GM12872 (cell line): ENCODE measurements at regions not wholly inside any gene's neighbourhood (a gene's known extent, or its start where the extent isn't known, plus 50 kb on each side); places are given as distances from the start of the nearest gene placed in this dataset.

Source experiments
- CTCF ChIP-seq: IDR thresholded peaks from 3 replicates; pipeline ENCODE4 v1.5.1; 2011; ENCODE audit warnings: low read depth, mild to moderate bottlenecking, low read length, moderate library complexity; ENCODE audit not compliant: insufficient read depth

DNA sequence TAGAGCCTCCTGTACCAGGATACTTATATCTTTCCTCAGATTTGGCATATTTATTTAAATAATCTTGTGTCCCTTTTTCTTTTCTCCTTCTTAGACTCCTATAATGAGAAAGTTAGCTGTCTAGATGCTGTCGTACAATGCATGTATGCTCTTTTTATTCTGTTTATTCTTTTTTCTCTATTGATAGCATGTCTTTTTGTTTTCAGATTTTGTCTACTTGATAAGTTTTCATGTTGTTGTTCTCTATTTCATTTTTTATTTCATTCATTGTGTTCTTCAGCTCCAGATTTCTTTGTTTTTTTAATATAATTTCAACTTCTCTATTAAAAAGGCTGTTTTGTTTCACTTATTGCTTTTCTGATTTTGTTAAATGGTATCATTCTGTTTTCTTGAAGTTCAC is 674.3 kb upstream of the POU3F3 start:
- TF ChIP-seq CTCF = no peak

DNA sequence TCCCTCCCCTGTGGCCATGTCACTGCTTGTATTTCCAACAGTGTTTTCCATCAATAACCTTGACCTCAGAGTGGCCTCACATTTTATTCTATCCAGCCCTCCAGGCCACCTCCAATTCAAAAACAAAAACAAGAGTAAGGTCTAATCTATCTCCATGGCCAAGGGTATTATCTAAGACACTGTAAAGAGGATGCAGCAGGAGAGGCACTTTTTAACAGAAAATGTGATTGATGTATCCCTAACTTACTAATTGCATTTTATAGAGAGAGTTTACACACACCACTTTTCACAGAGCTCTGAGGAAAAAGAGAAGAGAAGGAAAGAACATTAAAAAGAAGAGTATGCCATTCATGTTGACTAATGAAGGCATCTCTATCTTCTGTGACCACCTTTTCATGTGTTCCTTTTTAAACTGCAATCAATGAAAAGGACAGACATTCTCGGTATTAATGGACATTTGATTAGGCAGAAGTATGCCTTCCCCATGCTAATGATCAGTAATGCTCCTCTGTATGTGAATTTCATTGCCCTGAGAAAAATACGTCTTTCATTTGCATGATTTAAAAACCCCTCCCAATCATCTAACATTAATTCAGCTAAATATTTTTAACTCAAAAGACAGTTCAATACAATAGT is 653.3 kb upstream of the POU3F3 start:
- TF ChIP-seq CTCF = no peak

GRCh38 chr2:104213758-104214157 is 640.2 kb upstream of the POU3F3 start:
- no peak for TF ChIP-seq CTCF

DNA sequence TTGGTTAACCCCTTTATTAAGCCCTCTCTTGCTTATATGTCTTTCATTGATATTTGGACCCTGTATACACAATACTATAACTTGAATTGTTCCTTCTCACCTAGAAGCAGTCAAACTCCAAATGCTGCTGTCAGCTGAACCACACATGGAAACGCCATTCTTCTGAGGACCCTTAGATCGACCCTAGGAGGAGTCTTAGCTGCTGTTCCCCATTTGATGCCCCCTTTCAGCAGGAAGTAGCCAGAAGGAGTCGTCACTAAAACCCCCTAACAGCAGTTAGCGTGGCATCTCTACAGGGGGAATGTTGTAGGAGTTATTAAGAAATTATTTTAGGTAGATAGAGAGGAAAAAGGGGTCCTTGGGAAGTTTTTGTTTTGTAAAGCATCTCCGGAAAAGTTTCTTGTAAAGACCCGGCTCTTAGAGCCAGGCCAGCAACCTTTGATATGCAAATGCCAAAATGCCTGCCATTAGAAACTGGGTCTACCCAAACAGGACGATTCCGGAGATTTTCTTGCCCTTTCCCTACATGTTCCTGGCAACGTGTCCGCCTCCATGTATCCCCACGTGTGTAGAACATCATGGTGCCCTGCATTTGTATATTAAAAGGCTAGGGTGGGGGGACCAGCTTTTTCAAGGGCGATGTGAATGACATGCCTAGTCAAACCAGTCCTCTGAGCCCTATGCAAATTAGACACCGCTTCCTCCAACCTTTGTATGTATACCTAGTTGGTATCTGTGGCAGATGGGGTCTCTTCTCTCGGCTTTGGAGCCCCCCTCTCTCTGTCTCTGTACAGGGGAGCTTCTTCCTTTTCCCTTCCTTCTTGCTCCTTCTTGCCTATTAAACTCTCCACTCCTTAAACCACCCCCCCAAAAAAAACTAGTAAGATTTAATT is 638.4 kb upstream of the POU3F3 start:
- no peak for TF ChIP-seq CTCF

DNA sequence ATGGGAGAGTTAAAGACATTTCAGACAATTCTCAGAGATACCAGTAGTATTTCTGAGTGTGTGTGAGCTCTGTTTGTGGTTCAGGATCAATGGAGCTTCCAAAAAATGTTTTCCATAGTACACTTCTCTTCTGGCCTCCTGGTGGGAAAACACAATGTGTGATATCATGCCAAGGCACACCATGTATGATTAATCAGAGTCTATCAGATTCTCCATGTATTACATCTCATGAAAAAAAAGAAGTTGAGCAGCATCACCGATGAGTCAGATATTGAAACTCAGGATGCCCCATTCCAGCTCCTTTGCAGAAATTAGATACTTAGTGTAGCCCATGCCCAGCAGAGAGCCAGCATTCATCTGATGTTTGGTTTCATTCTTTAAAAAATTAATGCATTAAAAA is 620.3 kb upstream of the POU3F3 start:
- TF ChIP-seq CTCF = no peak

DNA sequence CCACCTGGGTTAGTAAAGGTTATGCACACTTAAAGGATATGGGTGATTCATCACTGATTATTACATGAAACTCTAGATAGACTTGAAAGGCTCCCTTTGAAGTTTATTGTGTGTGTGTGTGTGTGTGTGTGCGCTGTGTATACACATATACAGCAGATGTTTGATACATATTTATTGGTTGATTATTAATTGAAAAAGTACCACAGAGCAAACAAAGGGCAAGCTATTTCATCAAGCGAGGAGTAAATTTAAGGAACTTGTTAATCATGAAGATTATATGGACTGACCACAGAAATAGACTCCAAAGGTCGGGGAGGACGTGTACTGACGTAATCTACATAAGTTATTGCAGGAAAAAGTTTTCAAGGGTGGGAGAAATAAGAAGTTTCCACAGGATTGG is 617.4 kb upstream of the POU3F3 start:
- TF ChIP-seq CTCF = no peak

- TF ChIP-seq CTCF = no peak
Measured at GRCh38 chr2:104240984-104241383, 612.9 kb upstream of the POU3F3 start.
